NK-92 treated with Interleukin-12 subunit alpha and Interleukin-12 subunit beta, amount 100 ng/mL, for 24 hours (cell line): ENCODE measurements at regions not wholly inside any gene's neighbourhood (a gene's known extent, or its start where the extent isn't known, plus 50 kb on each side); places are given as distances from the start of the nearest gene placed in this dataset.

Experiments
- DNase-seq: peaks from one replicate; lab custom pipeline; 2025; lab: John Stamatoyannopoulos, UW

DNA sequence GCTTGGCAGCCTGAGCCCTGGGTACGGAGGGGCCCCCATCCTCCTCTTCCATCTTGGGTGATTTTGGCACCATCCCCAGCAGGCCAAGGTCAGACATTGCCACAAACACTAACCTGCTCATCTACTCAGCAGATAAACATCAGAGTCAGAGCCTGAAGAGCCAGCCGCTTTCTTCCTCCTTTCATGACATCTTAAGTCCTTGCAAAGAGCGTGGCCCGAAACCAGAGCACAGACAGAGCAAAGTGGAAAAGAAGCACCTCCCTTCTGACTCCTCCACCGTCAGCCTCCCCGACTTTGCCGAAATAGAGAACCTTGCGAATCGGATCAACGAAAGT, 60.4 kb upstream of the RPH3AL start:
- DNase-seq, result no peak

DNA sequence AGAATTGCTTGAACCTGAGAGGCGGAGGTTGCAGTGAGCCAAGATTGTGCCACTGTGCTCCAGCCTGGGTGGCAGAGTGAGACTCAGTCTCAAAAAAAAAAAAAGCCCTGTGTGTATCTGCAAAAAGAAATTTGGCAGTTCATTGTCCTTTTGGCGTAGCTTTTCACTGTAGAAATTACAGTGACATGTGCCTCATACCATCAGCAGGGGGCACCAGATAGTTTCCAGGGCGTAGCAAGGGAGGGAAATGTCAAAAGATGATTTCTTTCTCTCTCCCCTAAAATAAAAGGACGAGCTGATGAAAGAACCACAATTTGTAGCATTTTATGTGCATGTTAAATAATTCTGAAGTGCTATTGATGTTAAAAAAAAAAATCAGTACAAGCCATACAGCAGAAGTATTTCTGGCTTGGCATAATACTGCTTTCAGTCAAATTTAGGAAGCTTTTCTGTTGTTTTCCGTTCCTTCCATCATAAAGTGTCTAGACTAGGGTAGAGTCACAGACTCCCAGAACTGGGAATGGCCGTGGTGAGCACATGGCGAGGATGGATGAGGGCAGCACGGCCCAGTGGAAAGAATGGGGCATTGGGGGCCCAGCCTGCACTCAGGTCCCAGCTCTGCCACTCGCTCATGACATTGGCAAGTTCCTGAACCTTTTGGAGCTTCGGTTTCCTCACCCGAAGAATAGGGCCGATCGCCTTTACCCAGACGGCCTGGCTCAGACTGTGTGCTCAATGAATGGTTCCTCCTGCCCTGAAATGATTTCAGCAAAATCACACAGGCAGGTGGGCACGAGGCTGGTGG, 59.8 kb upstream of the RPH3AL start:
- DNase-seq, result no peak

DNA sequence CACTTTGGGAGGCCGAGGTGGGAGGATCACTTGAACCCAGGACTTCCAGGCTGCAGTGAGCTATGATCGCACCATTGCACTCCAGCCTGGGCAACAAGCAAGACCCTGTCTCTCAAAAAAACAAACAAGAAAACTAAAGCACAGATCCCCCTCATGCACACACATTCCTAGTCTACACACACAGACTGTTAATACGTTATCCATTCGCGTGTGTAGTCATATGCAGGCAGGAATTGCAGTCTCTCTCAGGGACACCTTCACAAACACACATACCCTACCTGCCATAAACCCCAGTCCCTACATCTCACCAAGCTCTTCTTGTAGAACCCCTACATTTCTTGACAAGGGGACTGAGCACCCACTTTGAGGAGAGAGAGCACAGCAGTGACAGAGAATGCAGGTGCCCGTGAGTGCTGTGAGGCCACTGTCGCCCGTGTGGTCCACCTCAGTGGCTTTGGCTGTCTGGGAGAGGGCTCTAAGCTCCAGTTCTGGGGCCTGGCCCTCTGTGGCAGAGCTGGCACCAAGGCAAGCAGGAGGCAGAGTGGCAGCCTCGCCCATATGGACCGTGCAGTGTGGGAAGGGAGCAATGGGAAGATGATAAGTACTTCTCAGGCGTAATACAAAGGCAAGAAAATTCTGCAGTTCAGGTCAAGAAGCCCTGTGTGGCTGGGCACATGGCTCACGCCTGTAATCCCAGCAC, 59.0 kb upstream of the RPH3AL start:
- no peak for DNase-seq

DNA sequence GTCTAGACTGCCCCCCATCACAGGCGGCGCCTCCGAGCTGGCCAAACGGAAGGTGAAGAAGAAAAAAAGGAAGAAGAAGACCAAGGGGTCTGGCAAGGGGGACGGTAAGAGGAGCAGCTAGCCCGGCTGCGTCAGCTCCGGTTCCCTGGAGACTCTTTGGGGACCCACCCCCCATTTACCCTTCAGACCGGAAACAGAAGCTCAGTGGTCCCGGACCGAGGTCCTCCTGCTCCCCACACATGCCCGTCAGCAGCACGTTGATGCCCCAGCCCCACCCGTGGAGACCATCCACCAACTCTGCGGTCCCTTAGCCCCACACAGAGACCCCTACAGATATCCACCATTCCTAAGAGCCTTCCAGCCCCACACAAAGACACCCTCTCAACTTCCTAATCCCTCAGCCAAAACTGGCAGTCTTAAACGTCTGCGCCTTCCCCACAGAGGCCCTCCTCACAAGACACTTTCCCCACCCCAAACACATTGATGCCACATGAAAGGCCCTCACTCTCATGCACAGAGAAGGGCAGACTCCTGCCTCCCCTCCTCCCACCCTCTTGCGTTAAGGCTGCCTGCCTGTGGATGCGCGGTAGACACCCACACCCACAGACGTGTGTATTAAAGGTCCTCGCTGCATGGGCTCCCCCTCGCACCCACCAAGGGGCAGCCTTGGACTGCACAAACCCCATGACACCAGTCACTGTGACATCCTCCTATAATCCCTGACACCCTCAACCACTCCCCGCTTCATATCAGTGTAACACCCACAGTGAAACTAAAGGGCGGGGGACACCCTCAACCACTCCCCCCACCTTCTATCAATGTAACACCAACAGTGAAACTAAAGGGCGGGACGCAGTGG, 58.2 kb upstream of the RPH3AL start:
- DNase-seq, result no peak

DNA sequence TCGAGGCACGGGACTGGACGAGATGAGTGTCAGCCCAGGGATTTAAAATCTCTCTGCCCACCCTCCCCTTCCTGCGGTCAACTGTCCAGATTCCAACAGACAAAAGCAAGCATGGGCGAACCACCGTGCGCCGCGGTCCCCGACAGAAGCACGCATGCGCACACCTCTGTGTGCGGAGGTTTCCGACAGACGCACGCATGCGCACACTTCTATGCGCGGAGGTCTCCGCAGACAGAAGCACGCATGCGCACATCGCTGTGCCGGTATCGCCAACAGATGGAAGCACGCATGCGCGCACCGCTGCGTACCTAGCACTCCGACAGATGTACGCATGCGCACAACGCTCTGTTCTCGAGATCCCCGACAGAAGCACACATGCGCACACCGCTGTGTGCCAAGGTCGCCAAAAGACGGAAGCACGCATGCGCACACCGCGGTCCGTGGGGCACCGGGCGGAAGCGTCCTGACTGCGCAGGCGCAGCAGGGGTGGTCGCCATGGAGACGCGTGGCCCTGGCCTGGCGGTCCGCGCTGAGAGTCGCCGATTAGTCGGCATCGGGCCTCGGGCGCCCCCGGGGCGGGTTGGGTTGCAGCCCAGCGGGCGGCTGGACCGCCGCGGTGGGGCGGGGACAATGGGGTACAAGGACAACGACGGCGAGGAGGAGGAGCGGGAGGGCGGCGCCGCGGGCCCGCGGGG, 57.4 kb upstream of the RPH3AL start:
- peak; percentile 91 for DNase-seq

DNA sequence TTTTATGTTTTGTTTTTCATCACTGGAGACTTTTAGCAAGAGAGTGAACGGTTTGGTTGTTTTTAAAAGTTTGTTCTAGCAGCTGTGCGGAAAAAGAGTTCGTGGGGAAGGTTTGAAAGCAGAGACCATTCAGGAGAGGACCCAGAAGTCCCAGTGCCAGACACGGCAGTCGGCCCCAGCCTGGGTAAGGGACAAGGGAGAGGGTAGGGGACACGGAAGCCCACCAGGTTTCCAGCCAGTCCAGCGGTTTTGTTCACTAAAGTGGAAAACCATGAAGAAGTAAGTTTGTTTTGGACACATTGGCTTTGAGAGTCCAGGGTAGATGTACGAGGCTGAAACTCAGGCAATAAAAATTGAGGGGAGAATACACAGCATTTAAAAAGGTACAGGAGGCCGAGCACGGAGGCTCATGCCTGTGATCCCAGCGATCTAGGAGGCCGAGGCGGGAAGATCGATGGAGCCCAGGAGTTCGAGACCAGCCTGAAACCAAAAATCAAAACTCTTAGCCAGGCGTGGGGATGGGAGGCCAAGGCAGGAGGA, 56.8 kb upstream of the RPH3AL start:
- DNase-seq, result no peak

DNA sequence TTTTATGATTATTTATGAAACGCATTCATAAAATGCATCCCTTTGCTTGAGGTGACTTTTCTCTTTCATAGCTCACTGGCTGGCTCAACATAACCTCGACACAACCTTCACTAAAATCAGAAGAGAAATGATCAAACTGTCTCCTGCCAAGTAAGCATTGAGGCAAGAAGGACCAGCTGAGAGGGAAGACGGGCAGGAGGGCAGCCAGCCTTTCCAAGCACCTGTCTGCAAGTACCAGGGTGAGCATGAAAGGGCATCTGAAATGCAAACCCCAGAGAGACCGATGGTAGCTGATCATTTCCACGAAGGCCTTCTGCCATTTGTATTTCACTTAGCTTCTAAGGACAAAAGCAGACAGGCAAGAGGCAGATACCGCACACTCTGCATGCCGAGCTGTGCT, 52.1 kb upstream of the RPH3AL start:
- DNase-seq, result no peak
